Neural crest cell (in vitro differentiated cells): ENCODE measurements at regions not wholly inside any gene's neighbourhood (a gene's known extent, or its start where the extent isn't known, plus 50 kb on each side); places are given as distances from the start of the nearest gene placed in this dataset.

Source experiments
- DNase-seq: peaks from one replicate; pipeline ENCODE4 v3.0.0; 2021; ENCODE audit warnings: low read depth, mixed read lengths, low spot score
- H3K27ac Mint-ChIP-seq: one replicate; pipeline ENCODE4 v1.8.0; 2021; ENCODE audit warnings: mild to moderate bottlenecking, mixed read lengths; ENCODE audit not compliant: unreplicated experiment
- H3K27me3 Mint-ChIP-seq: 2 replicates; pipeline ENCODE4 v1.8.0; 2021; ENCODE audit warnings: low read depth, mild to moderate bottlenecking, mixed read lengths
- H3K36me3 Mint-ChIP-seq: 2 replicates; pipeline ENCODE4 v1.8.0; 2021; ENCODE audit warnings: low read depth, mild to moderate bottlenecking, mixed read lengths
- H3K4me1 Mint-ChIP-seq: 2 replicates; pipeline ENCODE4 v1.8.0; 2021; ENCODE audit warnings: mixed read lengths
- H3K4me3 Mint-ChIP-seq: one replicate; pipeline ENCODE4 v1.8.0; 2021; ENCODE audit warnings: mild to moderate bottlenecking, mixed read lengths
- H3K9me3 Mint-ChIP-seq: 2 replicates; pipeline ENCODE4 v1.8.0; 2021; ENCODE audit warnings: mixed read lengths
- CTCF ChIP-seq: fragments of 200-600 bp; sonication (generic); conservative IDR thresholded peaks from 2 replicates; pipeline ENCODE4 v1.5.0; 2021; ENCODE audit warnings: antibody characterized with exemption, mild to moderate bottlenecking

GRCh38 chr4:59180969-59181368, 2019.2 kb upstream of the ADGRL3 start:
- no peak overlapping the region for H3K4me3 Mint-ChIP-seq
- H3K27ac Mint-ChIP-seq, result no peak overlapping the region
- TF ChIP-seq CTCF, result no peak
- no peaks in the 10 kb centered on the region for H3K27me3 Mint-ChIP-seq
- H3K4me1 Mint-ChIP-seq, result no peaks in the 10 kb centered on the region
- no peaks in the 10 kb centered on the region for H3K36me3 Mint-ChIP-seq
- peaks cover 3% of the 10 kb centered on the region for H3K9me3 Mint-ChIP-seq
- no peak for DNase-seq

GRCh38 chr4:59195839-59196238, 2004.3 kb upstream of the ADGRL3 start:
- H3K9me3 Mint-ChIP-seq, result peaks cover 10% of the 10 kb centered on the region
- peaks cover 7% of the 10 kb centered on the region for H3K4me1 Mint-ChIP-seq
- H3K36me3 Mint-ChIP-seq, result no peaks in the 10 kb centered on the region
- no peak overlapping the region for H3K27ac Mint-ChIP-seq
- H3K4me3 Mint-ChIP-seq, result no peak overlapping the region
- no peaks in the 10 kb centered on the region for H3K27me3 Mint-ChIP-seq
- no peak for DNase-seq
- TF ChIP-seq CTCF, result no peak

GRCh38 chr4:59200992-59201391, 1999.1 kb upstream of the ADGRL3 start:
- TF ChIP-seq CTCF, result no peak
- Mint-ChIP-seq H3K27me3 (no peaks in the 10 kb centered on the region), H3K9me3 (peaks cover 10% of the 10 kb centered on the region), H3K36me3 (no peaks in the 10 kb centered on the region), H3K4me1 (peaks cover 4% of the 10 kb centered on the region), H3K4me3 (no peak overlapping the region), H3K27ac (no peak overlapping the region)
- no peak for DNase-seq

GRCh38 chr4:59217910-59218631, 1982.1 kb upstream of the ADGRL3 start:
- DNase-seq, result no peak
- no peak overlapping the region for H3K4me3 Mint-ChIP-seq
- H3K36me3 Mint-ChIP-seq, result no peaks in the 10 kb centered on the region
- TF ChIP-seq CTCF, result no peak
- no peaks in the 10 kb centered on the region for H3K4me1 Mint-ChIP-seq
- H3K9me3 Mint-ChIP-seq, result no peaks in the 10 kb centered on the region
- H3K27ac Mint-ChIP-seq, result no peak overlapping the region
- H3K27me3 Mint-ChIP-seq, result no peaks in the 10 kb centered on the region

- no peak overlapping the region for H3K27ac Mint-ChIP-seq
- H3K4me3 Mint-ChIP-seq, result no peak overlapping the region
- no peaks in the 10 kb centered on the region for H3K27me3 Mint-ChIP-seq
- no peak for DNase-seq
- H3K36me3 Mint-ChIP-seq, result no peaks in the 10 kb centered on the region
- no peak for TF ChIP-seq CTCF
- no peaks in the 10 kb centered on the region for H3K4me1 Mint-ChIP-seq
- peaks cover 5% of the 10 kb centered on the region for H3K9me3 Mint-ChIP-seq
Measured at GRCh38 chr4:59222221-59222620, 1977.9 kb upstream of the ADGRL3 start.
